ENCODE measurements at regions not wholly inside any gene's neighbourhood (a gene's known extent, or its start where the extent isn't known, plus 50 kb on each side); places are given as distances from the start of the nearest gene placed in this dataset.

DNA sequence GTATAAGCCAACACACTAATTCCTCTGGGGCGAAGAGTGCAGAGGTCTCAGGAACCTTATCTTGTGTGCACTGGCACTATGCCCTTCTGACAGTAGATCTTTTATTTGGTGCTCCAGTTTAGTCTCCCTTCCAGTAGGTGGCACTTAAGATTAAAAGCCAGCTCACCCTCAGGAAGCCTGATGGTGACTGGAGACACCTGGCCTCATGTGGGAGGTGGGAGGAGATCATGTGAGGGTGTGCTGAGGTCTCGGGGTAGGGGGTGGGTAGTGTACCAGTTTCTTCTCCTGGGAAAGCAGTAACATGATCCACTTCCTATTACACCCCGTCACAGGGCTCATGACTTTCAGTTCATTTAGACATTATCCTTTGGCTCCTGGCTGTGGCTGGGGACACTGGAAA, 654.9 kb downstream of the ADCYAP1 start:
- no peak for FAIRE-seq
- TF ChIP-seq TAF1 (IDR thresholded peaks at IDR 0.05; ENCODE audit: low read depth, low read length) (no peak), POLR2A (IDR thresholded peaks at IDR 0.05; ENCODE audit: low read depth, low read length) (no peak), POLR2AphosphoS5 (IDR thresholded peaks at IDR 0.05; ENCODE audit: low read depth, low read length) (no peak), POU2F2 (IDR thresholded peaks at IDR 0.05; ENCODE audit: low read depth, low read length) (no peak), PAX5 (IDR thresholded peaks at IDR 0.05; ENCODE audit: insufficient read depth, low read length, severe bottlenecking) (no peak), SPI1 (IDR thresholded peaks at IDR 0.05; ENCODE audit: low read depth, low read length) (no peak)
- no peak for DNase-seq (ENCODE audit: insufficient read length, low spot score)

DNA sequence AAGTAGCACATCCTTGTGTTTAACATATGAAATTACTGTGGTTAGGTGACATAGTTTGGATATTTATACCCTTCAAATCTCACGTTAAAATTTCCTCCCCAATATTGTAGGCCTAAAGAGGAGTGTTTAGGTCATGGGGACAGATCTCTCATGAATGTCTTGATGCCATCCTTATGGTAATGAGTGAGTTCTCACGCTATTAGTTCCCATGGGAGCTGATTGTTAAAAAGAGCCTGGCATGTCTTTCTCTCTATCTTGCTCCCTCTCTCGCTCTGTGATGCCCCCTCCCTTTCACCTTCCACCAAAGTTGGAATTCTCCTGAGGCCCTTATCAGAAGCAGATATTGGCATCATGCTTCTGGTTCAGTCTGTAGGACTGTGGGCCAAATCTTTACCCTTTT, 660.1 kb downstream of the ADCYAP1 start:
- FAIRE-seq: no peak
- no peak for TF ChIP-seq POLR2AphosphoS5 (IDR thresholded peaks at IDR 0.05; ENCODE audit: low read depth, low read length)
- no peak for DNase-seq (ENCODE audit: insufficient read length, low spot score)

DNA sequence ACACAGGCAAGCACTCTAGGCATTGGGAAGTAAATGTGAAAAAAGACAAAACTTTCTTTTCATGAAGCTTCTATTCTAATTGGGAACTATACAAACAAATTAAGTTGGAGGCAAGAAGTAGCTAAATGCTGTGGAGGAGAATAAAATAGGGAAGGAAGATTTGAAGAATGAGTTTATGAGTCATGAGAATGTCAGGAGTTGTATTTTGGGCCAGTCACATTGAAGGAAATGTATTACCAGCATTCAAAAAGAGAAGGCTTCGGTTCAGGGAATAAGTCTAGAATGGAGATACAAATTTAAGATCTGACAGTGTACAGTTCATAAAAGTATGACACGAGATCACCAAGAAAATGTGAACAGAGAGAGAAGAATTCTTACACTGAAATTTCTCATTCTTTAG, 666.5 kb downstream of the ADCYAP1 start:
- TF ChIP-seq POLR2A (IDR thresholded peaks at IDR 0.05; ENCODE audit: low read depth, low read length) (no peak), SPI1 (IDR thresholded peaks at IDR 0.05; ENCODE audit: low read depth, low read length) (no peak), PAX5 (IDR thresholded peaks at IDR 0.05; ENCODE audit: insufficient read depth, low read length, severe bottlenecking) (no peak), POU2F2 (IDR thresholded peaks at IDR 0.05; ENCODE audit: low read depth, low read length) (no peak), TAF1 (IDR thresholded peaks at IDR 0.05; ENCODE audit: low read depth, low read length) (no peak), POLR2AphosphoS5 (IDR thresholded peaks at IDR 0.05; ENCODE audit: low read depth, low read length) (no peak)
- FAIRE-seq (no peak), DNase-seq (ENCODE audit: insufficient read length, low spot score) (no peak)

DNA sequence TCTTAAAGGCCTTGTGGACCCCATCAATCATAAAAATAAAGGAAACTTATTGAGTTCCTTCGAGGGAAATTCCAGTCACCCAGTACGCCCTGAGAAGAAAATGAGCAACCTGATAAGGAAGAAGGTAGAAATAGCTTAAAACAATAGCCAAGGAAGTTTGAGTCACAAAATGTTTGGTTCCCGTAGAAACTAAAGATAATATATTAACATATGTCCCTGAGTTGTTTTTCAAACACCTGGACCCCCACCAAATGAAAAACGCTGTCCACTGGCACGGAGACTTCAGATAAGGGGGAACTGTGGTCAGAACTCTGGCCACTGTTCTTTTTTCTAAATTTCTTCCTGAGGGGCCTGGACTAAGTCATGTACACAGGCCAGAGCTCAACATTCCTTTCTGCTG, 669.1 kb downstream of the ADCYAP1 start:
- no peak for FAIRE-seq
- TF ChIP-seq TAF1 (IDR thresholded peaks at IDR 0.05; ENCODE audit: low read depth, low read length): no peak
- no peak for DNase-seq (ENCODE audit: insufficient read length, low spot score)

DNA sequence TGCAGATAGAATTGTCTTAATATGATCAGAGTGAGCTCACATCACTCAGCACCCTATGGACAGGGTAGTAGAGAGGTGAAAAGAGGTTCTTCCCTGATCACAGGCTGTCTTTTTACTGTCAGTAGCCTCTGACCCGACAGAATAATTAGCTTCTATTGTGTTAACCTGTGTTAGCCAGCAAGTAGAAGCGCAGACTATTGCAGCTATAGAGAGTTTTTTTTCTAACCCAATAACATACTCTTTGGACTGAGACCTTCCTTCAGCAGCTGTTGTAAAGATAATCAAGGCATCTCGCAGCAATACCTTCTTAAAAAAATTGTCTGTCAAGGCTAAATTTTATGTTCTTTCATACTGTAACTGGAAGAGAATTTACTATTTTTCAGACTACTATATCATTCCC, 670.4 kb downstream of the ADCYAP1 start:
- DNase-seq (ENCODE audit: insufficient read length, low spot score) (no peak), FAIRE-seq (no peak)
- TF ChIP-seq PAX5 (IDR thresholded peaks at IDR 0.05; ENCODE audit: insufficient read depth, low read length, severe bottlenecking) (no peak), POLR2AphosphoS5 (IDR thresholded peaks at IDR 0.05; ENCODE audit: low read depth, low read length) (no peak), SPI1 (IDR thresholded peaks at IDR 0.05; ENCODE audit: low read depth, low read length) (no peak), POLR2A (IDR thresholded peaks at IDR 0.05; ENCODE audit: low read depth, low read length) (no peak), TAF1 (IDR thresholded peaks at IDR 0.05; ENCODE audit: low read depth, low read length) (no peak), POU2F2 (IDR thresholded peaks at IDR 0.05; ENCODE audit: low read depth, low read length) (no peak)

DNA sequence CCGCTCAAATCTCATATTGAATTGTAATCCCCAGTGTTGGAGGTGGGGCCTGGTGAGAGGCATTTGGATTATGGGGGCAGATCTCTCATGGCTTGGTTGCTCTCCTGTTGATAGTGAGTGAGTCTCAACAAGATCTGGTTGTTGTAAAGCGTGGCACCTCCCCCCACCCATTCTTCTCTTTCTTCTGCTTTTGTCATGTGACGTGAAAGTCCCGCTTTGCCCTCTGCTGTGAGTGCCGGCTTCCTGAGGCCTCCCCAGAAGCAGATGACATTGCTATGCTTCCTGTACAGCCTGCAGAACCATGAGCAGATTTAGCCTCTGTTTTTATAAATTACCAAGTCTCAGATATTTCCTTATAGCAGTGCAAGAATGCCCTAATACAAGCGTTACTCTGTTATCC, 673.8 kb downstream of the ADCYAP1 start:
- TF ChIP-seq TAF1 (IDR thresholded peaks at IDR 0.05; ENCODE audit: low read depth, low read length): no peak
- no peak for TF ChIP-seq SPI1 (IDR thresholded peaks at IDR 0.05; ENCODE audit: low read depth, low read length)
- no peak for TF ChIP-seq PAX5 (IDR thresholded peaks at IDR 0.05; ENCODE audit: insufficient read depth, low read length, severe bottlenecking)
- no peak for FAIRE-seq
- no peak for DNase-seq (ENCODE audit: insufficient read length, low spot score)

DNA sequence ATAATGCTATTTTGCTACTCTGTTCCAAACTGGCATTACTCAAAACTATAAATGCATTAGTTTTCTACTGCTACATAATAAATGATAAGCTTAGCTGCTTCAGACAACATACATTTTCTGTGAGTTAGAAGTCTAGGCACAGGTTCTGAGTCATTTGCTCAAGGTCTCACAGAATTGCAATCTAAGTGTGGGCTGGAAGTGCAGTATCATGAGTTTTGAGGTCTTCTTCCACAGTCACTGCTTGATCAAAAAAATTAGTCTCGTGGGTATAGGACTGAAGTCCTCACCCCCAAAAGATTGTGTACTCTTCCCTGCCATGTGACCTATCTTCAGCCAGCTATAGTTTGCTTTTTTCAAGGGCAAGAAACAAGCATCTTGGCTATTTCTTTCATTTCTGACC, 676.9 kb downstream of the ADCYAP1 start:
- TF ChIP-seq POLR2A (IDR thresholded peaks at IDR 0.05; ENCODE audit: low read depth, low read length) (no peak), PAX5 (IDR thresholded peaks at IDR 0.05; ENCODE audit: insufficient read depth, low read length, severe bottlenecking) (no peak), TAF1 (IDR thresholded peaks at IDR 0.05; ENCODE audit: low read depth, low read length) (no peak), POLR2AphosphoS5 (IDR thresholded peaks at IDR 0.05; ENCODE audit: low read depth, low read length) (no peak), POU2F2 (IDR thresholded peaks at IDR 0.05; ENCODE audit: low read depth, low read length) (no peak), SPI1 (IDR thresholded peaks at IDR 0.05; ENCODE audit: low read depth, low read length) (no peak)
- FAIRE-seq: no peak
- no peak for DNase-seq (ENCODE audit: insufficient read length, low spot score)

DNA sequence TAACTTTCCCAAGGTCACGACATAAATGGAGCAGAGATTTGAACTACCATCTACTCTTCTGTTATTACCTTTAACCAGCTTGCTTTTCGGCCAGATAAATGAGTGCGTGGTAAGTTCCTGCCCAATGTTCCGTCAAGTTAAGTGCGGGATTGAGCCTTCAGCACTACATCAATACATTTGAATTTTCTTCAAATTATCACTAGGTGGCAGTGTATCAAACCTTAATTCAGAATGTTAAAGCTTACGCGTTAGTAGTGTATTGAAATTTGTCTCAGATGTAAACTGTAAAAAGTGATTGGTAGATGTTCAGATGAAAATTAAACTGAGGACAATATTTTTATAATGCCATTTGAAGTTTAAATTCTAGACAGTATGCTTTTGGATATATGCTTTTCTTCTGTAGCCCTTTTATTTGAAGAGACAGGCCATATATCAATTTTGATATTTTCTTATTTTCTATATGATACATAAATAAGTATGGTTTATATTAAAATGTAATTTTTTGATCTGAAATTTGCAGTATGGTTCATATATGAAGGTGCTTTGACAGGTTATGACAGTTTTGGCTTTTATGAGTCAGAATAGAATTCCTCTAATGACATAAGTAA, 681.3 kb downstream of the ADCYAP1 start:
- no peak for TF ChIP-seq SPI1 (IDR thresholded peaks at IDR 0.05; ENCODE audit: low read depth, low read length)
- TF ChIP-seq POLR2AphosphoS5 (IDR thresholded peaks at IDR 0.05; ENCODE audit: low read depth, low read length): no peak
- no peak for TF ChIP-seq TAF1 (IDR thresholded peaks at IDR 0.05; ENCODE audit: low read depth, low read length)
- no peak for TF ChIP-seq POU2F2 (IDR thresholded peaks at IDR 0.05; ENCODE audit: low read depth, low read length)
- no peak for TF ChIP-seq POLR2A (IDR thresholded peaks at IDR 0.05; ENCODE audit: low read depth, low read length)
- TF ChIP-seq PAX5 (IDR thresholded peaks at IDR 0.05; ENCODE audit: insufficient read depth, low read length, severe bottlenecking): no peak
- FAIRE-seq: peak; percentile 89

DNA sequence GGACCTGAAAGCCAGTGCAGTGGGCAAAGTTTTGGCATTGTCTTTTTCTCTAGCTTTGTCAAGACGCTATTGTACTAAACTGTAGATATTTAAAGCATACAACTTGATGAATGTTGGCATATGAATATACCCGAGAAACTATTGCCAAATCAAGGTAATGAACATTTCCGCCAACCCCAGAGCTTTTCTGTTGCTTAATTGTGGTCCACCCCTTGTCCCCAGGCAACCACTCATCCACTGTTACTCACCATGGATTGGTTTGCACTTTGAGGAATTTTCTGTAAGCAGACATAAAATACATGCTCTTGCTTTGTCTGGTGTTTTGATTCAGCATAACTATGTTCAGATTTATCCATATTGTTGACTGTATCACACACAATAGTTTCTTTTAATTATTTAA, 688.4 kb downstream of the ADCYAP1 start:
- no peak for FAIRE-seq
- TF ChIP-seq POU2F2 (IDR thresholded peaks at IDR 0.05; ENCODE audit: low read depth, low read length) (no peak), PAX5 (IDR thresholded peaks at IDR 0.05; ENCODE audit: insufficient read depth, low read length, severe bottlenecking) (no peak), SPI1 (IDR thresholded peaks at IDR 0.05; ENCODE audit: low read depth, low read length) (no peak), POLR2A (IDR thresholded peaks at IDR 0.05; ENCODE audit: low read depth, low read length) (no peak), TAF1 (IDR thresholded peaks at IDR 0.05; ENCODE audit: low read depth, low read length) (no peak), POLR2AphosphoS5 (IDR thresholded peaks at IDR 0.05; ENCODE audit: low read depth, low read length) (no peak)

More for the DNA sequence above, 681.3 kb downstream of the ADCYAP1 start:
- no peak for DNase-seq (ENCODE audit: insufficient read length, low spot score)

DNA sequence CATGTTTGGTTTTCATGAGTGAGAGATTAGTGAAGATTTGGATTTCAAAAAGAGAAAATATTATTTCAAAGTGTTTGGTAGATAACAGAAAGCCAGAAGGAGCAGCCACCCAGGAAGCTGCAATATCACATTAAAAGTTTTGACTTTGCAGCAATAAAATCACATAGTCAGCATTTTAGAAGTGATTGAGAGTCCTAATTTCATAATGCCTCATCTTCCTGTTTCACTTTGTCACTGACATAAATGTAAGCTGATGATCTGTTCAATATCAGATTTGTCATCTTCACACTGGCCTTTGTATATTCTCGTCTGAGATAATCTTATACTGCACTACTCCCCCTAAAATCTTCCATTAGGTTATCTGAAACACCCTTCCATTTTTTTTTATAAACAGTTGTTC, 690.5 kb downstream of the ADCYAP1 start:
- no peak for FAIRE-seq
- DNase-seq (ENCODE audit: insufficient read length, low spot score): no peak
- no peak for TF ChIP-seq POU2F2 (IDR thresholded peaks at IDR 0.05; ENCODE audit: low read depth, low read length)
- no peak for TF ChIP-seq POLR2AphosphoS5 (IDR thresholded peaks at IDR 0.05; ENCODE audit: low read depth, low read length)
- TF ChIP-seq SPI1 (IDR thresholded peaks at IDR 0.05; ENCODE audit: low read depth, low read length): no peak
- TF ChIP-seq PAX5 (IDR thresholded peaks at IDR 0.05; ENCODE audit: insufficient read depth, low read length, severe bottlenecking): no peak
- TF ChIP-seq TAF1 (IDR thresholded peaks at IDR 0.05; ENCODE audit: low read depth, low read length): no peak
- no peak for TF ChIP-seq POLR2A (IDR thresholded peaks at IDR 0.05; ENCODE audit: low read depth, low read length)

More for the DNA sequence above, 688.4 kb downstream of the ADCYAP1 start:
- DNase-seq (ENCODE audit: insufficient read length, low spot score): no peak

Data from GM12891 (cell line).